GM23338 (cell line): ENCODE measurements at regions not wholly inside any gene's neighbourhood (a gene's known extent, or its start where the extent isn't known, plus 50 kb on each side); places are given as distances from the start of the nearest gene placed in this dataset.

ENCODE experiments used
- ATAC-seq: fragments of 200-7000 bp; cut with Tn5 transposase; 3 replicates; pipeline ENCODE4 v1.9.1; 2020
- DNase-seq: peaks from one replicate; pipeline ENCODE4 v3.0.0-alpha.2; 2015; ENCODE audit warnings: low spot score
- H2AFZ ChIP-seq: fragments of 200-600 bp; sonication (generic); 2 replicates; pipeline ENCODE4 v1.8.0; 2016; ENCODE audit warnings: antibody characterized with exemption, mild to moderate bottlenecking, moderate library complexity
- H3F3A ChIP-seq: fragments of 200-600 bp; sonication (generic); replicated peaks from 2 replicates; pipeline ENCODE4 v1.8.0; 2017; ENCODE audit warnings: antibody characterized with exemption, mixed run types, low read depth
- H3K27ac ChIP-seq: fragments of 200-600 bp; sonication (generic); 2 replicates; pipeline ENCODE4 v1.6.1; 2016; ENCODE audit warnings: low read depth
- H3K27me3 ChIP-seq: fragments of 200-600 bp; sonication (generic); 2 replicates; pipeline ENCODE4 v1.8.0; 2016; ENCODE audit warnings: mild to moderate bottlenecking, mixed run types, moderate library complexity; ENCODE audit not compliant: insufficient read depth
- H3K36me3 ChIP-seq: fragments of 200-600 bp; sonication (generic); 2 replicates; pipeline ENCODE4 v1.8.0; 2016; ENCODE audit warnings: mild to moderate bottlenecking; ENCODE audit not compliant: insufficient read depth
- H3K4me1 ChIP-seq: fragments of 200-600 bp; sonication (generic); 2 replicates; pipeline ENCODE4 v1.8.0; 2016; ENCODE audit warnings: mild to moderate bottlenecking, moderate library complexity; ENCODE audit not compliant: insufficient read depth
- H3K4me2 ChIP-seq: fragments of 200-600 bp; sonication (generic); 2 replicates; pipeline ENCODE4 v1.7.1; 2017; ENCODE audit warnings: mixed run types
- H3K4me3 ChIP-seq: fragments of 200-600 bp; sonication (generic); 2 replicates; pipeline ENCODE4 v1.6.1; 2016; ENCODE audit warnings: mixed run types
- H3K79me2 ChIP-seq: fragments of 200-600 bp; sonication (generic); replicated peaks from 2 replicates; pipeline ENCODE4 v1.8.0; 2017; ENCODE audit warnings: mild to moderate bottlenecking; ENCODE audit not compliant: insufficient read depth
- H3K9me2 ChIP-seq: fragments of 200-600 bp; sonication (generic); 2 replicates; pipeline ENCODE4 v1.8.0; 2017; ENCODE audit not compliant: insufficient read depth
- H4K20me1 ChIP-seq: fragments of 200-600 bp; sonication (generic); replicated peaks from 2 replicates; pipeline ENCODE4 v1.8.0; 2017; ENCODE audit warnings: mild to moderate bottlenecking; ENCODE audit not compliant: insufficient read depth
- H3K27ac Mint-ChIP-seq: 2 replicates; pipeline ENCODE4 v1.8.0; 2020; ENCODE audit warnings: inconsistent platforms, mild to moderate bottlenecking, moderate library complexity, mixed read lengths
- H3K27me3 Mint-ChIP-seq: 3 replicates; pipeline ENCODE4 v1.8.0; 2022; ENCODE audit warnings: low read depth, mild to moderate bottlenecking, moderate library complexity, mixed read lengths, inconsistent platforms; ENCODE audit not compliant: insufficient read depth, poor library complexity
- H3K36me3 Mint-ChIP-seq: 3 replicates; pipeline ENCODE4 v1.8.0; 2021; ENCODE audit warnings: low read depth, mild to moderate bottlenecking, inconsistent platforms, moderate library complexity, mixed read lengths
- H3K4me1 Mint-ChIP-seq: 3 replicates; pipeline ENCODE4 v1.8.0; 2020; ENCODE audit warnings: mild to moderate bottlenecking, inconsistent platforms, mixed read lengths
- H3K4me3 Mint-ChIP-seq: 3 replicates; pipeline ENCODE4 v1.8.0; 2021; ENCODE audit warnings: moderate library complexity, mild to moderate bottlenecking, inconsistent platforms, mixed read lengths
- H3K9me3 Mint-ChIP-seq: 3 replicates; pipeline ENCODE4 v1.8.0; 2020; ENCODE audit warnings: moderate library complexity, mild to moderate bottlenecking, inconsistent platforms, mixed read lengths
- CREB1 ChIP-seq: fragments of 250-450 bp; sonication (Bioruptor Pico); IDR thresholded peaks from 2 replicates; pipeline ENCODE4 v1.5.0; 2020; ENCODE audit warnings: low read depth, mild to moderate bottlenecking, moderate library complexity
- EZH2 ChIP-seq: fragments of 200-600 bp; sonication (generic); IDR thresholded peaks from one replicate; pipeline ENCODE4 v1.8.0; 2017; ENCODE audit warnings: antibody characterized with exemption, mild to moderate bottlenecking, low read depth; ENCODE audit not compliant: unreplicated experiment
- EZH2phosphoT487 ChIP-seq: fragments of 200-600 bp; sonication (generic); IDR thresholded peaks from one replicate; pipeline ENCODE4 v1.8.1; 2018; ENCODE audit warnings: antibody characterized with exemption; ENCODE audit not compliant: unreplicated experiment
- JUNB ChIP-seq: IDR thresholded peaks from one replicate; pipeline ENCODE4 v1.6.1; 2016; ENCODE audit warnings: antibody characterized with exemption; ENCODE audit not compliant: unreplicated experiment
- NANOG ChIP-seq: IDR thresholded peaks from 2 replicates; pipeline ENCODE4 v1.6.1; 2016; ENCODE audit warnings: antibody characterized with exemption, borderline replicate concordance
- POLR2AphosphoS5 ChIP-seq: IDR thresholded peaks from 2 replicates; pipeline ENCODE4 v1.6.1; 2016; ENCODE audit warnings: antibody characterized with exemption, low read depth
- STAT1 ChIP-seq: IDR thresholded peaks from one replicate; pipeline ENCODE4 v1.6.1; 2016; ENCODE audit warnings: antibody characterized with exemption; ENCODE audit not compliant: unreplicated experiment
- ZNF114 ChIP-seq: fragments of 250-450 bp; sonication (Bioruptor Pico); IDR thresholded peaks from 2 replicates; pipeline ENCODE4 v1.5.0; 2020; ENCODE audit warnings: mild to moderate bottlenecking, moderate library complexity
- ZNF331 ChIP-seq: fragments of 250-450 bp; sonication (Bioruptor Pico); IDR thresholded peaks from 2 replicates; pipeline ENCODE4 v1.5.0; 2020; ENCODE audit warnings: low read depth, mild to moderate bottlenecking, moderate library complexity
- TF ChIP-seq, protein P1 (sequence below), 2 experiments: fragments of 200-600 bp in 1 of 2; sonication (generic) in 1 of 2; conservative IDR thresholded peaks; 2 replicates each; pipeline versions ENCODE4 v1.5.1 to v1.6.1; 2016 to 2017; ENCODE audit warnings: antibody characterized with exemption in 2 of 2, low read depth in 2 of 2, mild to moderate bottlenecking in 2 of 2, moderate library complexity in 1 of 2
- TF ChIP-seq, protein P2 (sequence below): IDR thresholded peaks from 2 replicates; pipeline ENCODE4 v1.6.1; 2016; ENCODE audit warnings: antibody characterized with exemption
- TF ChIP-seq, protein P3 (sequence below): fragments of 250-450 bp; sonication (Bioruptor Pico); IDR thresholded peaks from 2 replicates; pipeline ENCODE4 v1.5.0; 2020; ENCODE audit warnings: mild to moderate bottlenecking, moderate library complexity

DNA sequence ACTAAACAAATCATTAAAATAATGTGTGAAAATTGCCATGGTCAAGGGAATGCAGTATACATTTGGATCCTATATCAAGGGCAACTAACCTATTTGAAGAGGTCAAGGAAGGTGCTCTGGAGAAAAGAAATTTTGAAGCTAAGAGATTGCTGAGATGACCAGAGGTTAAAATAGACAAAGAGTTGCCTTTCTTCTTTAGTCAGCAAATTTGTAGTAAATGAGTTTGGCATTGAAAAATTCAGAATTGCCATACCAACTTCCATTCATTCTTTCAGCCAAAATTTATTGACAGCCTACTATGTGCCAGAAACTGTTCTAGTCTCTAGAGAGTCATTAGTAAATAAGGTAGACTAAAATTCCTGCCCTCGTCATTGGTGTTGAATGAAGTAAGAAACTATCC, 396.2 kb downstream of the BCL11A start (continued):
- TF ChIP-seq, protein P1, sequence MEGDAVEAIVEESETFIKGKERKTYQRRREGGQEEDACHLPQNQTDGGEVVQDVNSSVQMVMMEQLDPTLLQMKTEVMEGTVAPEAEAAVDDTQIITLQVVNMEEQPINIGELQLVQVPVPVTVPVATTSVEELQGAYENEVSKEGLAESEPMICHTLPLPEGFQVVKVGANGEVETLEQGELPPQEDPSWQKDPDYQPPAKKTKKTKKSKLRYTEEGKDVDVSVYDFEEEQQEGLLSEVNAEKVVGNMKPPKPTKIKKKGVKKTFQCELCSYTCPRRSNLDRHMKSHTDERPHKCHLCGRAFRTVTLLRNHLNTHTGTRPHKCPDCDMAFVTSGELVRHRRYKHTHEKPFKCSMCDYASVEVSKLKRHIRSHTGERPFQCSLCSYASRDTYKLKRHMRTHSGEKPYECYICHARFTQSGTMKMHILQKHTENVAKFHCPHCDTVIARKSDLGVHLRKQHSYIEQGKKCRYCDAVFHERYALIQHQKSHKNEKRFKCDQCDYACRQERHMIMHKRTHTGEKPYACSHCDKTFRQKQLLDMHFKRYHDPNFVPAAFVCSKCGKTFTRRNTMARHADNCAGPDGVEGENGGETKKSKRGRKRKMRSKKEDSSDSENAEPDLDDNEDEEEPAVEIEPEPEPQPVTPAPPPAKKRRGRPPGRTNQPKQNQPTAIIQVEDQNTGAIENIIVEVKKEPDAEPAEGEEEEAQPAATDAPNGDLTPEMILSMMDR (conservative IDR thresholded peaks at IDR 0.05; ENCODE audit: low read depth in 2 of 2) = no peak
- TF ChIP-seq EZH2 (no peak), NANOG (no peak), STAT1 (no peak), POLR2AphosphoS5 (no peak), JUNB (no peak), CREB1 (CRISPR knock-in tag) (no peak), EZH2phosphoT487 (no peak)
- TF ChIP-seq, protein P2, sequence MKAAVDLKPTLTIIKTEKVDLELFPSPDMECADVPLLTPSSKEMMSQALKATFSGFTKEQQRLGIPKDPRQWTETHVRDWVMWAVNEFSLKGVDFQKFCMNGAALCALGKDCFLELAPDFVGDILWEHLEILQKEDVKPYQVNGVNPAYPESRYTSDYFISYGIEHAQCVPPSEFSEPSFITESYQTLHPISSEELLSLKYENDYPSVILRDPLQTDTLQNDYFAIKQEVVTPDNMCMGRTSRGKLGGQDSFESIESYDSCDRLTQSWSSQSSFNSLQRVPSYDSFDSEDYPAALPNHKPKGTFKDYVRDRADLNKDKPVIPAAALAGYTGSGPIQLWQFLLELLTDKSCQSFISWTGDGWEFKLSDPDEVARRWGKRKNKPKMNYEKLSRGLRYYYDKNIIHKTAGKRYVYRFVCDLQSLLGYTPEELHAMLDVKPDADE = no peak

DNA sequence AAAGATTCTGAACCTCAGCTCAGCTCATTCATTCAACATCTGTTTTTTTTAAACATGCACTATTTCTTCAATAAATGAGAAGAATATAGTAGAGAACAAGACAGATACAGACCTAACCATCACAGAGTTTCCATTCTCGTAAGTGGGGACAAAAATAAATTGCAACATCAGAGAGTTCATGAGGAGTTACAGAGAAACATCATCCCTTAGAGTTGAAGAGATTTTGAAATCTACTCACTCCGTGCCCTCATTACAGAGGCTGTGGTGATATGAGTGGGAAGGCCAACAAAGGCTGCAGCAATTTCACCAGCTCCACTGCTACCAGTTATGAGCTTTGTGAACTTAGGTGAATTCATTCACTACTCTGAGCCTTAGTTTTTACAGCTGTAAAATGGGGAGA, 399.3 kb downstream of the BCL11A start:
- no peak for DNase-seq
- no peaks in the 10 kb centered on the region for H3K4me1 Mint-ChIP-seq
- ATAC-seq = no peak
- Histone ChIP-seq H2AFZ (no peak overlapping the region), H3K4me3 (no peak overlapping the region), H4K20me1 (no peaks in the 10 kb centered on the region), H3K4me1 (no peaks in the 10 kb centered on the region), H3K9me2 (no peaks in the 10 kb centered on the region), H3K27me3 (no peaks in the 10 kb centered on the region), H3K27ac (no peak overlapping the region), H3K36me3 (no peaks in the 10 kb centered on the region), H3K4me2 (no peak overlapping the region), H3F3A (no peaks in the 10 kb centered on the region), H3K79me2 (no peaks in the 10 kb centered on the region)
- H3K9me3 Mint-ChIP-seq = peaks cover 3% of the 10 kb centered on the region; the same call in 2 of the 3 replicates
- H3K27ac Mint-ChIP-seq = no peak overlapping the region
- H3K36me3 Mint-ChIP-seq = peaks cover 3% of the 10 kb centered on the region; the same call in 1 of the 3 replicates
- H3K27me3 Mint-ChIP-seq = peaks cover 2% of the 10 kb centered on the region
- no peak overlapping the region for H3K4me3 Mint-ChIP-seq
- TF ChIP-seq, protein P3, sequence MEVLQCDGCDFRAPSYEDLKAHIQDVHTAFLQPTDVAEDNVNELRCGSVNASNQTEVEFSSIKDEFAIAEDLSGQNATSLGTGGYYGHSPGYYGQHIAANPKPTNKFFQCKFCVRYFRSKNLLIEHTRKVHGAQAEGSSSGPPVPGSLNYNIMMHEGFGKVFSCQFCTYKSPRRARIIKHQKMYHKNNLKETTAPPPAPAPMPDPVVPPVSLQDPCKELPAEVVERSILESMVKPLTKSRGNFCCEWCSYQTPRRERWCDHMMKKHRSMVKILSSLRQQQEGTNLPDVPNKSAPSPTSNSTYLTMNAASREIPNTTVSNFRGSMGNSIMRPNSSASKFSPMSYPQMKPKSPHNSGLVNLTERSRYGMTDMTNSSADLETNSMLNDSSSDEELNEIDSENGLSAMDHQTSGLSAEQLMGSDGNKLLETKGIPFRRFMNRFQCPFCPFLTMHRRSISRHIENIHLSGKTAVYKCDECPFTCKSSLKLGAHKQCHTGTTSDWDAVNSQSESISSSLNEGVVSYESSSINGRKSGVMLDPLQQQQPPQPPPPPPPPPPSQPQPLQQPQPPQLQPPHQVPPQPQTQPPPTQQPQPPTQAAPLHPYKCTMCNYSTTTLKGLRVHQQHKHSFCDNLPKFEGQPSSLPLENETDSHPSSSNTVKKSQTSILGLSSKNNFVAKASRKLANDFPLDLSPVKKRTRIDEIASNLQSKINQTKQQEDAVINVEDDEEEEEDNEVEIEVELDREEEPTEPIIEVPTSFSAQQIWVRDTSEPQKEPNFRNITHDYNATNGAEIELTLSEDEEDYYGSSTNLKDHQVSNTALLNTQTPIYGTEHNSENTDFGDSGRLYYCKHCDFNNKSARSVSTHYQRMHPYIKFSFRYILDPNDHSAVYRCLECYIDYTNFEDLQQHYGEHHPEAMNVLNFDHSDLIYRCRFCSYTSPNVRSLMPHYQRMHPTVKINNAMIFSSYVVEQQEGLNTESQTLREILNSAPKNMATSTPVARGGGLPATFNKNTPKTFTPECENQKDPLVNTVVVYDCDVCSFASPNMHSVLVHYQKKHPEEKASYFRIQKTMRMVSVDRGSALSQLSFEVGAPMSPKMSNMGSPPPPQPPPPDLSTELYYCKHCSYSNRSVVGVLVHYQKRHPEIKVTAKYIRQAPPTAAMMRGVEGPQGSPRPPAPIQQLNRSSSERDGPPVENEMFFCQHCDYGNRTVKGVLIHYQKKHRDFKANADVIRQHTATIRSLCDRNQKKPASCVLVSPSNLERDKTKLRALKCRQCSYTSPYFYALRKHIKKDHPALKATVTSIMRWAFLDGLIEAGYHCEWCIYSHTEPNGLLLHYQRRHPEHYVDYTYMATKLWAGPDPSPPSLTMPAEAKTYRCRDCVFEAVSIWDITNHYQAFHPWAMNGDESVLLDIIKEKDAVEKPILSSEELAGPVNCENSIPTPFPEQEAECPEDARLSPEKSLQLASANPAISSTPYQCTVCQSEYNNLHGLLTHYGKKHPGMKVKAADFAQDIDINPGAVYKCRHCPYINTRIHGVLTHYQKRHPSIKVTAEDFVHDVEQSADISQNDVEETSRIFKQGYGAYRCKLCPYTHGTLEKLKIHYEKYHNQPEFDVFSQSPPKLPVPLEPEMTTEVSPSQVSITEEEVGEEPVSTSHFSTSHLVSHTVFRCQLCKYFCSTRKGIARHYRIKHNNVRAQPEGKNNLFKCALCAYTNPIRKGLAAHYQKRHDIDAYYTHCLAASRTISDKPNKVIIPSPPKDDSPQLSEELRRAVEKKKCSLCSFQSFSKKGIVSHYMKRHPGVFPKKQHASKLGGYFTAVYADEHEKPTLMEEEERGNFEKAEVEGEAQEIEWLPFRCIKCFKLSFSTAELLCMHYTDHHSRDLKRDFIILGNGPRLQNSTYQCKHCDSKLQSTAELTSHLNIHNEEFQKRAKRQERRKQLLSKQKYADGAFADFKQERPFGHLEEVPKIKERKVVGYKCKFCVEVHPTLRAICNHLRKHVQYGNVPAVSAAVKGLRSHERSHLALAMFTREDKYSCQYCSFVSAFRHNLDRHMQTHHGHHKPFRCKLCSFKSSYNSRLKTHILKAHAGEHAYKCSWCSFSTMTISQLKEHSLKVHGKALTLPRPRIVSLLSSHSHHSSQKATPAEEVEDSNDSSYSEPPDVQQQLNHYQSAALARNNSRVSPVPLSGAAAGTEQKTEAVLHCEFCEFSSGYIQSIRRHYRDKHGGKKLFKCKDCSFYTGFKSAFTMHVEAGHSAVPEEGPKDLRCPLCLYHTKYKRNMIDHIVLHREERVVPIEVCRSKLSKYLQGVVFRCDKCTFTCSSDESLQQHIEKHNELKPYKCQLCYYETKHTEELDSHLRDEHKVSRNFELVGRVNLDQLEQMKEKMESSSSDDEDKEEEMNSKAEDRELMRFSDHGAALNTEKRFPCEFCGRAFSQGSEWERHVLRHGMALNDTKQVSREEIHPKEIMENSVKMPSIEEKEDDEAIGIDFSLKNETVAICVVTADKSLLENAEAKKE (CRISPR knock-in tag) = no peak
- TF ChIP-seq STAT1 (no peak), NANOG (no peak), JUNB (no peak), ZNF331 (CRISPR knock-in tag) (no peak), EZH2 (no peak), ZNF114 (CRISPR knock-in tag) (no peak)
- TF ChIP-seq, protein P2 = no peak
- TF ChIP-seq, protein P1 (conservative IDR thresholded peaks at IDR 0.05; ENCODE audit: low read depth in 2 of 2) = no peak
